ENCODE measurements at regions not wholly inside any gene's neighbourhood (a gene's known extent, or its start where the extent isn't known, plus 50 kb on each side); places are given as distances from the start of the nearest gene placed in this dataset.

GRCh38 chr7:113301141-113301540 is 182.8 kb upstream of the SMIM30 start:
- H3K9ac ChIP-seq (ENCODE audit: insufficient read depth in 1 of 2, low read length in 2 of 2): no peak overlapping the region
- no peak for ATAC-seq (ENCODE audit: insufficient read depth, low FRiP score)
- no peak overlapping the region for H3K4me3 ChIP-seq
- H3K4me1 ChIP-seq (ENCODE audit: control insufficient read depth in 5 of 5, insufficient read depth in 5 of 5, low read length in 5 of 5): no peaks in the 10 kb centered on the region
- no peaks in the 10 kb centered on the region for H3K36me3 ChIP-seq (ENCODE audit: control insufficient read depth in 4 of 4, insufficient read depth in 4 of 4, low read length in 4 of 4)
- H3K9me3 ChIP-seq (ENCODE audit: control insufficient read depth in 4 of 4, insufficient read depth in 3 of 4, low read length in 3 of 4): no peaks in the 10 kb centered on the region
- H3K27ac ChIP-seq (ENCODE audit: low read depth in 1 of 2, low read length in 1 of 2): no peak overlapping the region
- no peak for TF ChIP-seq CTCF (IDR thresholded peaks at IDR 0.05; ENCODE audit: control extremely low read depth, extremely low read depth)
- H3K27me3 ChIP-seq (ENCODE audit: control insufficient read depth in 3 of 3, insufficient read depth in 3 of 3, low read length in 2 of 3): no peaks in the 10 kb centered on the region
- no peak for DNase-seq
- 83 to 88% methylated on average over 3 of the region's 3 CpGs for WGBS, 2 donors

DNA sequence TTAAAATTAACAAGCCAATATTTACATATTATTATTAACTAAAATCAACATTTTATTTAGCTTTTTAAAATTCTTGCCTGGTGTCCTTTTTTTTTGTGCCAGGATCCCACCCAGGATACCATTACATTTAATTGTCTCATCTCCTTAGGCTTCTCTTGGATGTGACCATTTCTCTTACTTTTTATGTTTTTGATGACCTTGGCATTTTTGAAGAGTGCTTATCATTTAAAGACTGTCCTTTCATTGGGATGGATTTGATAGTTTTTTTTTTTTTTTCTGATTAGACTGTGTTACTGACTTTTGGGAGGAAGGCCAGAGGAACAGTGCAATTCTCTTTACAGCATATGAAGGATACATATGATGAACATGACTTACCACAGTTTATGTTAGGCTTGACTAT is 181.4 kb upstream of the SMIM30 start:
- no peak for DNase-seq
- H3K36me3 ChIP-seq (ENCODE audit: control insufficient read depth in 4 of 4, insufficient read depth in 4 of 4, low read length in 4 of 4): no peaks in the 10 kb centered on the region
- peaks cover 0 to 6% (median 0%) of the 10 kb centered on the region in 4 donors for H3K9me3 ChIP-seq (ENCODE audit: control insufficient read depth in 4 of 4, insufficient read depth in 3 of 4, low read length in 3 of 4)
- no peak for TF ChIP-seq CTCF (IDR thresholded peaks at IDR 0.05; ENCODE audit: control extremely low read depth, extremely low read depth)
- H3K27me3 ChIP-seq (ENCODE audit: control insufficient read depth in 3 of 3, insufficient read depth in 3 of 3, low read length in 2 of 3): no peaks in the 10 kb centered on the region
- H3K4me1 ChIP-seq (ENCODE audit: control insufficient read depth in 5 of 5, insufficient read depth in 5 of 5, low read length in 5 of 5): no peaks in the 10 kb centered on the region
- no peak overlapping the region for H3K4me3 ChIP-seq
- ATAC-seq (ENCODE audit: insufficient read depth, low FRiP score): no peak
- H3K27ac ChIP-seq (ENCODE audit: low read depth in 1 of 2, low read length in 1 of 2): no peak overlapping the region
- no peak overlapping the region for H3K9ac ChIP-seq (ENCODE audit: insufficient read depth in 1 of 2, low read length in 2 of 2)

- peaks cover 0 to 6% (median 0%) of the 10 kb centered on the region in 4 donors for H3K9me3 ChIP-seq (ENCODE audit: control insufficient read depth in 4 of 4, insufficient read depth in 3 of 4, low read length in 3 of 4)
- no peak overlapping the region for H3K9ac ChIP-seq (ENCODE audit: insufficient read depth in 1 of 2, low read length in 2 of 2)
- no peak for ATAC-seq (ENCODE audit: insufficient read depth, low FRiP score)
- H3K36me3 ChIP-seq (ENCODE audit: control insufficient read depth in 4 of 4, insufficient read depth in 4 of 4, low read length in 4 of 4): no peaks in the 10 kb centered on the region
- H3K27ac ChIP-seq (ENCODE audit: low read depth in 1 of 2, low read length in 1 of 2): no peak overlapping the region
- no peak for DNase-seq
- H3K4me1 ChIP-seq (ENCODE audit: control insufficient read depth in 5 of 5, insufficient read depth in 5 of 5, low read length in 5 of 5): no peaks in the 10 kb centered on the region
- no peaks in the 10 kb centered on the region for H3K27me3 ChIP-seq (ENCODE audit: control insufficient read depth in 3 of 3, insufficient read depth in 3 of 3, low read length in 2 of 3)
- TF ChIP-seq CTCF (IDR thresholded peaks at IDR 0.05; ENCODE audit: control extremely low read depth, extremely low read depth): no peak
- H3K4me3 ChIP-seq: no peak overlapping the region
These were observed 180.1 kb upstream of the SMIM30 start for GRCh38 chr7:113298501-113298900.

GRCh38 chr7:113294750-113295149 is 176.4 kb upstream of the SMIM30 start:
- Histone ChIP-seq H3K9ac (ENCODE audit: insufficient read depth in 1 of 2, low read length in 2 of 2) (no peak overlapping the region), H3K36me3 (ENCODE audit: control insufficient read depth in 4 of 4, insufficient read depth in 4 of 4, low read length in 4 of 4) (no peaks in the 10 kb centered on the region), H3K27ac (ENCODE audit: low read depth in 1 of 2, low read length in 1 of 2) (no peak overlapping the region), H3K4me1 (ENCODE audit: control insufficient read depth in 5 of 5, insufficient read depth in 5 of 5, low read length in 5 of 5) (no peaks in the 10 kb centered on the region), H3K9me3 (ENCODE audit: control insufficient read depth in 4 of 4, insufficient read depth in 3 of 4, low read length in 3 of 4) (peaks cover 0 to 10% (median 0%) of the 10 kb centered on the region in 4 donors), H3K27me3 (ENCODE audit: control insufficient read depth in 3 of 3, insufficient read depth in 3 of 3, low read length in 2 of 3) (no peaks in the 10 kb centered on the region), H3K4me3 (no peak overlapping the region)
- 83 to 85% methylated on average over 3 of the region's 3 CpGs for WGBS, 2 donors
- no peak for DNase-seq
- no peak for TF ChIP-seq CTCF (IDR thresholded peaks at IDR 0.05; ENCODE audit: control extremely low read depth, extremely low read depth)
- ATAC-seq (ENCODE audit: insufficient read depth, low FRiP score): no peak
